NCI-H128 (cell line): ENCODE measurements at regions not wholly inside any gene's neighbourhood (a gene's known extent, or its start where the extent isn't known, plus 50 kb on each side); places are given as distances from the start of the nearest gene placed in this dataset.

Source experiments
- DNase-seq: peaks from one replicate; lab custom pipeline; 2025; ENCODE audit not compliant: unreplicated experiment; lab: John Stamatoyannopoulos, UW

- no peak for DNase-seq
Observed at GRCh38 chr9:74304598-74304997, 192.5 kb upstream of the RORB start.

DNA sequence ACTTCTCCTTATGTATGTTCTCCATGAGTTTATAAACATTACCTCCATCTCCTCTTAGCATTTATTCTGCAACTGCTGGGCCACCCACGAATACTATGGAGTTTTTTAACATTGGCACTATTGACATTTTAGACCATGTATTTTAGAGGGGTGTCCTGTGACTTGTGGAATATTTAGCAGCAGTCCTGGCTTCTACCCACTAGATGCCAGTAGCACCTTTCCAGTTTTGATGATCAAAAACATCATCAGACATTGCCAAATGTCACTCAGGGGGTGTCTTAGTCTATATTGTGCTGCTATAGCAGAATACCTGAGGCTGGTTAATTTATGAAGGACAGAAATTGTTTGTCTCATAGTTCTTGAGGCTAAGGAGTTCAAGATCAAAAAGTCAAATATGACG is 187.5 kb upstream of the RORB start:
- no peak for DNase-seq

GRCh38 chr9:74317235-74317634 is 179.9 kb upstream of the RORB start:
- DNase-seq, result no peak

- DNase-seq, result no peak
Observed at GRCh38 chr9:74321396-74321795, 175.7 kb upstream of the RORB start.

DNA sequence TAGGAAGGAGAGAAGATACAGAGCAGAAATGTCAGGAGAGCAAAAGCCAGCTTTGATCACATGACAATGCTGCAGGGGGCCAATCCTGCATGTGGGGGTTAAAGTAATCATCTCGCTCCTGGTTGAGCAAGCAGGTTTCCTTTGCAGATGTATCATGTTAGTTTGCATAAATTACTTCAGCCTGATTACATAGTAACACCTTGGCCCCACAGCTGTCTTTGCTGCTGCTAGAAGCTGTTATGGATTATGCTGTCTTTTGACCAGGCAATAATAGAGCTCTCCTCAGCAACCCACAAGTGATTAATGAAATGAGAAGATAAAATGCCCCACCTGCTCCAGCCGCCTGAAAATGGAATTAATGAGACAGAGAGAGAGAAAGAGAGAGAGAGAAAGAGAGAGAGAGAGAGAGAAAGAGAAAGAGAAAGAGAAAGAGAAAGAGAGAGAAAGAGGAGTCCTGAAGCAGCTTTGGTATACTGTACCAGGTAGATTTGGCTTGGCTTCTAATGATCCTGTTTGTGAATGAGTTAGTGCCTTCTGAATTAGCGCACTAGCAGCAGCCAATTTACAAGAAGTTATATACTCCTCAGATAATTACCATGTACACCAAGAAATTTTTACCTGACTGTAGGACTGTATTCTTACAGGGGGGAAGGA is 174.3 kb upstream of the RORB start:
- no peak for DNase-seq

DNA sequence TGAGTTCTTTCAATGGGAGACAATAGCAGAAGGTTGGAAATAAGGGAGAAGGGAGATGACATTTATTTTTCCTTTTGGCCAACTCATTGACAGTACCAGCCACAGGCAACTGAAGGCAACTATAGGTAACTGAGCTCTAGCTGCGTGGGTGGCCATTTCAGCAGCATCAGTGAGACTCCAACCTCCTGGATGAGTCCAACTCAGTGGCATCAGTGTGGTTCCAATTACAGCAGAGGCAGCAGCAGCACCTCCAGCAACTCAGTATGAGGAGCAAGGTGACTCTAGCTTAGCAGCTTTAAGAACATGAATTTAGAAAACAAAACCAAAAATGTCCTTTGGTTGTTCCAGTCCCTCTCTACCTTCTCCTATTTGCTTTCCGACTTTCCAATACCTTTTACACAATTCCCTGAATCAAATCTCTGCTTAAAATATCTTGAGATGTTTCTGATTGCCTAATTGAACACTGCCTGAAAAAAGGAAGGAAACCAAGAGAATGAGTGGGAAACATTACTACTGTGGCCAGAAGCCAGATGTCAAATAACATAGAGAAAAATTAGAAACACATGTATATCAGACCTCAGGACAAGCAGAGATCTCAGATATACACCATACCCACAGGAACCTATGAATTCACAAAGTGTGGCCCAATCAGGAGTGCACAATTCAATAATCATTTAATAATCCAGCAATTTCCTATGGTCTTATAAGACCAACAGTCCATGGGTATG is 166.5 kb upstream of the RORB start:
- no peak for DNase-seq

GRCh38 chr9:74331607-74332006 is 165.5 kb upstream of the RORB start:
- DNase-seq, result no peak

DNA sequence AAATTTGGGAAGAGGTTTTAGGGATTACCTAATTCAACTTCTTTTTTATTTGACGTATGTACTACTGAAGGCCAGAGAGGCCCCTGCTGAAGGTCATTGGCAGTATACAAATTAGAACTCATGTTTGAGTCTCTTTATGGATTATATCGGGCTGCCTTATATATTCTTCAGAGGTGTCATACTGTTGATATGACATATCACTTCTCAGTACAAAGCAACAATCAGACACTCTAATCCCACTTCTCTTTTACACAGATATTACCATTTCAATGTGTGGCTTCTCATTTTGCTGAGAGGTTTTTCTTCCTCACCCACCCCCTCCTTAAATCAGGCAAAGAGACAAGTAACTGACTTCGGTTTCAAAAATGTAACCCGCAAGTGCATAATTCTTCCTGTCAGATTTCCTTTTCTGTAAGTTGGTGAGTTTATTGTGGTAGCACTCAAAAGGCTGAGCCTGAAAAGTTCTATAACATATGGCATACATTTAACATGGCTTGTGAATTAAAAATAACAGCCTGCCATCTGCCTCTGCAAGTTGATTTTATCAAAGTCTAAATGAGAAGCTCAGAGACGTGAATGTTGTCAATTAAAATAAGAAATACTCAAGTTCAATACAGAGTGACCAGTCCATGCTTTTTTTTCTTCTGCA is 163.6 kb upstream of the RORB start:
- no peak for DNase-seq

- no peak for DNase-seq
Observed at GRCh38 chr9:74334271-74334670, 162.9 kb upstream of the RORB start.

DNA sequence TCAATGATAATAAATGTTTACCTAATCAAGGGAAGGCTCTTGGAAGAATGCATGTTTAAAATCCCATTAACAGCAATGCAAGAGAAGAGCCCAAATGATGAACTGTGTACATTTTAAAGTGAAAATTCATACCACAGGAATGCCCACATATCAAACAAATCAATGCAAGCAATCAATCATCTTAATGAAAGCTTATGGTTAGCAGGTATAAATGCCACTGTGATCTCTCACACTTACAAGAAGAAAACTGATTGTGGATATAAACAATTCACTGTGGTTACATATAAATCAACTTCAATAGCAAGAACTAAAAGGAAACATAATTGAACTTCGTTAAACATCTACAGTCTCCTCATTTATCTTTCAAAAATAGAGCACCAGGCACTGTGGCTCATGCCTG is 161.0 kb upstream of the RORB start:
- DNase-seq, result no peak

DNA sequence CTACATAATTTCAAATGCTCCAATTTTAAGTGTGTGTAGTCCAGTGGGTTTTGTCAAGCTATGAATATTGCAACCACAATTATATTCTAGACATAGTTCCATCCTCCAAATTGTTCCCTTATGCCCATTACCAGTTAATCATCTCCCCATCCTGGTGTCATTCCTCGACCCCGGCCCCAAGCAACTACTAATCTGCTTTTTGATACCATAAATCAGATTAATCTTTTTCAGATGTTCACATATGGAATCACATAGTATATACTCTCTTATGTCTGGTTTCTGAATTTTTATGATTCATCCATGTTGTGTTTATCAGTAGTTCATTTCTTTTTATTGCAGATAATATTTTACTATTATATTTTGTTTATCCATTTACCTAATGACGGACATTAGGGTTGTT is 148.4 kb upstream of the RORB start:
- DNase-seq, result no peak

- no peak for DNase-seq
Observed at GRCh38 chr9:74355107-74355506, 142.0 kb upstream of the RORB start.

GRCh38 chr9:74357577-74357976 is 139.6 kb upstream of the RORB start:
- DNase-seq, result no peak

GRCh38 chr9:74358959-74359358 is 138.2 kb upstream of the RORB start:
- no peak for DNase-seq

GRCh38 chr9:74361508-74361907 is 135.6 kb upstream of the RORB start:
- DNase-seq, result no peak

DNA sequence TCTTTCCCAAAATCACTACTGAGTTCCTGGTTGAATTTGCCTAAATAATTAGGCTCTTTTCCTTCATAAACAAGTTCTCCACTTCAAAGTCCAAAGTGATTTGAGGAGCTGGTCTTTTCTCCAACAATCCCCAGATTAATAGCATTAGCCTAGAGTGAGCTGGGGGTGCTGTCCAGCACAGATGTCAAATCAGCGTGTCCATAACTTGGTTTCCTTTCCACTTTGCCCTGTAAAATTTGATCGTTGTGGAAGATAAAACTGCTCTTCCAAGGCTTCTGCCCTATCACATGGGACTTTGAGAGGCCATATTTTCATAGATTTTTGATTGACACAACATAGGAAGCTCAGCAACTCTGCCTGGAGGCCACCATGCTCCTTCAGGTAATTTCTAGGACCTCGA is 134.7 kb upstream of the RORB start:
- no peak for DNase-seq

DNA sequence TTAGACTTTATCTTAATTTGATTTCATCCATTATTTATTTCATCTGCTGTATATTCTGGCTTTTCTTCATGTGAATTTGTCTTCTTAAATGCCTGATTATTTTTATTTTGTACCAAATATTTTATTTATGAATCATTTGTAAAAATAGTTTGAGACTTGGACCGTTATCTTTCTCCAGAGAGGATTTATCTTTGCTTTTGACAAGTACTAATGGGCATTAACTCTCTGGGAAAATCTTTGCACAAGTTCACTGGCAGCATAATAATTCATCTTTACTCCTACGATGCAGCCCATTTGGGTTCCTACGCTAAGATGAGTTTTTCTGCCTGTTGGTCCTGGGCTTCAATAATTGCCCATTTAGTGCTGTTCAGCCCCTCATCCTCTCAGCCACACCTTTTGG is 131.0 kb upstream of the RORB start:
- DNase-seq, result no peak

GRCh38 chr9:74369844-74370243 is 127.3 kb upstream of the RORB start:
- DNase-seq, result no peak

DNA sequence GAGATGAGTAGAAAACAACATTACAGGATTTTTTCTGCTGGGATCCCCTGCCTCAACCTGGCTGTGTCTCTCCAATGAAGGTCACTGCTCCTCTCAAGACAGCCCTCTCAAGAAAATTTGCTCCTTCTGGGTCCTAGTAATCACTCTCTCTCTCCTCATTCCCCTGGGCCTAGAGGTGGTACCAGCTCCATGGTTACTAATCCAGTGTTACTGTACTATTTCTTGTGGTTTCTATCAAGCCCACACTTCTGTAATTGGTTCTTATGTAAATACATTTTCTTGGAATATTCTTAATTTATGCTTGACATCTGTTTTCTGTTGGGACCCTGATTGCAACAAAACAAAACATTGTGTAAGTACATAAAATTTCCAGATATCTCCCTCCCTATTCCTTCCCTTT is 123.8 kb upstream of the RORB start:
- DNase-seq, result no peak

DNA sequence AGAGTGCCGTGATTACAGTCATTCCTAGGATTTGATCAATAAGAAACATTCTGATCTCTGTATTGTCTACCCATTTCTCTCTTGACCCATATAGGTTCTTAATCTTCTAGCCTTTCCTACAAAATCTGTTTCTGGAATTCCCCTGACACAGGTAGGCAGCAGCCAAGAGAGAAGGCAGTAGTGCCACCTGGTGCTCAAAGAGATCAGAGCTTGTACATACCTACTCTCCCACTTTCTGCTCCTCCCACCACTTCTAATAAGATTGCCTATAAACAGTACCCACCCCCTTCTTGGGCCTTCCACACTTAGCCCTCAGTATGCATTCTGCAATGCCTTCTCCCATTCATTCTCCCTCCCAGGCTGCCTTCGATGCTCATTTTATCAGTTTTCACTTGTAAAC is 117.4 kb upstream of the RORB start:
- peak; percentile 23 for DNase-seq

GRCh38 chr9:74391816-74392215 is 105.3 kb upstream of the RORB start:
- DNase-seq, result no peak

GRCh38 chr9:74403581-74403980 is 93.6 kb upstream of the RORB start:
- no peak for DNase-seq
